Osteocyte (in vitro differentiated cells): ENCODE measurements at regions not wholly inside any gene's neighbourhood (a gene's known extent, or its start where the extent isn't known, plus 50 kb on each side); places are given as distances from the start of the nearest gene placed in this dataset.

ENCODE experiments used
- DNase-seq: peaks from one replicate; pipeline ENCODE4 v3.0.0; 2021; ENCODE audit warnings: mixed read lengths; ENCODE audit not compliant: unreplicated experiment; ENCODE audit errors: extremely low spot score
- H3K27ac Mint-ChIP-seq: one replicate; pipeline ENCODE4 v1.8.0; 2021; ENCODE audit warnings: mild to moderate bottlenecking, mixed read lengths; ENCODE audit not compliant: unreplicated experiment
- H3K27me3 Mint-ChIP-seq: one replicate; pipeline ENCODE4 v1.8.0; 2021; ENCODE audit warnings: mixed read lengths; ENCODE audit not compliant: unreplicated experiment
- H3K36me3 Mint-ChIP-seq: one replicate; pipeline ENCODE4 v1.8.0; 2021; ENCODE audit warnings: mixed read lengths; ENCODE audit not compliant: unreplicated experiment
- H3K4me1 Mint-ChIP-seq: one replicate; pipeline ENCODE4 v1.8.0; 2021; ENCODE audit warnings: mixed read lengths; ENCODE audit not compliant: unreplicated experiment
- H3K4me3 Mint-ChIP-seq: one replicate; pipeline ENCODE4 v1.8.0; 2021; ENCODE audit warnings: mild to moderate bottlenecking, moderate library complexity, mixed read lengths; ENCODE audit not compliant: unreplicated experiment
- H3K9me3 Mint-ChIP-seq: one replicate; pipeline ENCODE4 v1.8.0; 2021; ENCODE audit warnings: mixed read lengths; ENCODE audit not compliant: unreplicated experiment
- TF ChIP-seq, protein P1 (sequence below): fragments of 200-600 bp; sonication (generic); IDR thresholded peaks from 2 replicates; pipeline ENCODE4 v1.5.0; 2021; ENCODE audit warnings: antibody characterized with exemption, mild to moderate bottlenecking, moderate library complexity

DNA sequence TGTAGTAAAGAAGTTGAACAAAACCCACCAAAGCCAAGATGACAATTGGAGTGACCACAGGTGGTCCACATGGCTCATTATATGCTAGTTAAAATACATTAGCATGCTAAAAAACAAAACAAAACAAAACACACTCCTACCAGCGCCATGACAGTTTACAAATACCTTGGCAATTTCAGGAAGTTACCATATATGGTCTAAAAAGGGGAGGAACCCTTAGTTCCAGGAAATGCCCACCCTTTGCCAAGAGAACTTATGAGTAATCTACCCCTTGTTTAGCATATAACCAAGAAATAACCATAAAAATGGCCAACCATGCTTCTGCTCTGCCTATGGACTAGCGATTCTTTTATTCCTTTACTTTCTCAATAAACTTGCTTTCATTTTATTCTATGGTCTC, 979.1 kb upstream of the POT1 start:
- H3K27me3 Mint-ChIP-seq: no peaks in the 10 kb centered on the region
- no peaks in the 10 kb centered on the region for H3K4me1 Mint-ChIP-seq
- DNase-seq: no peak
- H3K4me3 Mint-ChIP-seq: no peak overlapping the region
- no peak overlapping the region for H3K27ac Mint-ChIP-seq
- peaks cover 4% of the 10 kb centered on the region for H3K9me3 Mint-ChIP-seq
- TF ChIP-seq, protein P1, sequence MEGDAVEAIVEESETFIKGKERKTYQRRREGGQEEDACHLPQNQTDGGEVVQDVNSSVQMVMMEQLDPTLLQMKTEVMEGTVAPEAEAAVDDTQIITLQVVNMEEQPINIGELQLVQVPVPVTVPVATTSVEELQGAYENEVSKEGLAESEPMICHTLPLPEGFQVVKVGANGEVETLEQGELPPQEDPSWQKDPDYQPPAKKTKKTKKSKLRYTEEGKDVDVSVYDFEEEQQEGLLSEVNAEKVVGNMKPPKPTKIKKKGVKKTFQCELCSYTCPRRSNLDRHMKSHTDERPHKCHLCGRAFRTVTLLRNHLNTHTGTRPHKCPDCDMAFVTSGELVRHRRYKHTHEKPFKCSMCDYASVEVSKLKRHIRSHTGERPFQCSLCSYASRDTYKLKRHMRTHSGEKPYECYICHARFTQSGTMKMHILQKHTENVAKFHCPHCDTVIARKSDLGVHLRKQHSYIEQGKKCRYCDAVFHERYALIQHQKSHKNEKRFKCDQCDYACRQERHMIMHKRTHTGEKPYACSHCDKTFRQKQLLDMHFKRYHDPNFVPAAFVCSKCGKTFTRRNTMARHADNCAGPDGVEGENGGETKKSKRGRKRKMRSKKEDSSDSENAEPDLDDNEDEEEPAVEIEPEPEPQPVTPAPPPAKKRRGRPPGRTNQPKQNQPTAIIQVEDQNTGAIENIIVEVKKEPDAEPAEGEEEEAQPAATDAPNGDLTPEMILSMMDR: no peak
- no peaks in the 10 kb centered on the region for H3K36me3 Mint-ChIP-seq

DNA sequence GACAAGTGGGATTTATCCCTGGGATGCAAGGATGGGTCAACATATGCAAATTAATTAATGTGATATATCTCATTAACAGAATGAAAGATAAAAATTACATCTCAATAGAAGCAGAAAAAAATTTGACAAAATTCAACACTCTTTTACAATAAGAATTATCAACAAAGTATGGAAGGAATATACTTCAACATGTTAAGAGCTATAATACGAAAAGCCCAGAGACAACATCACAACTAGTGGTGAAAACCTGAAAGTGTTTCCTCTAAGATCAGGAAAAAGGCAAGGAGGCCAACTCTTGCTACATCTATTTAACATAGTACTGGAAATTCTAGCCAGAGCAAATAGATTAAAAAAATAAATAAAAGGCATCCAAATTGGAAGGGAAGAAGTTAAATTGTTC, 970.0 kb upstream of the POT1 start:
- H3K4me3 Mint-ChIP-seq: no peak overlapping the region
- H3K36me3 Mint-ChIP-seq: no peaks in the 10 kb centered on the region
- DNase-seq: no peak
- no peaks in the 10 kb centered on the region for H3K4me1 Mint-ChIP-seq
- H3K27me3 Mint-ChIP-seq: no peaks in the 10 kb centered on the region
- no peak overlapping the region for H3K27ac Mint-ChIP-seq
- H3K9me3 Mint-ChIP-seq: no peaks in the 10 kb centered on the region
- TF ChIP-seq, protein P1: peak; percentile 8

DNA sequence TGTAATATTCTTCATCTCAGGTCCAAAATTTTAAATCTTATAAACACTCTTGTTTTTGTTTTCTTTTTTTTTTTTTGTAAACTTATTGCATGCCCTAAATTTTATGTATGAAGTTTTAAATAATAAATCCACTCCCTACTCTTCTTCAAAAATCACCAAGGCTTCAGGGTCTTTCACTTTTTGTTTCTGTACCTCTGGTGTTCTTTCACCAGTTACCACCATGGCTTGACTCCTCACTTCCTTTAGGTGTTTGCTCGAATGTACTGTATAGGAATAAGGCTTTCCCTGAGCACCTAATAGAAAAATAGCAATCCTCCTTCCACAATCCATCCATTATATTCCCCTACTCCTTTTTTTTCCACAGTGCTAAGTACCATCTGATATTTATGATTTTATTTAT, 962.8 kb upstream of the POT1 start:
- DNase-seq: no peak

DNA sequence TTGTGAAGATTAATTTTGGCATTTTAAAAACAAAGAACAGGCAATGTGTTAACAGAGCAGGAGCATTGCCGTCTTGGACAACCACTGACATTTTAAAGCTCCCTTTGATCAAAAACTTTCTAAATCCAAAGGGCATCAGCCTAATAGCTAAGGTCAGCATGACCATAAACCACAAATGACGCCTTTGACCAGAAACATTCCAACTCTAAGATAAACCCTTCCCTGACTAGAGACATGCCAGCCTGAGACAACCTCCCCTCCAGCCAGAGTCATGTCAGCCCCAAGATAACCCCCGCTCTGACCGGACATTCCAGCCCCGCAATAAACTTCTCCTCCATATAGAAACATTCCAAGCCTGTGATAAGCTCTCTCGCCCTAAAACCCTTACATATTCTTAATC, 949.4 kb upstream of the POT1 start:
- Mint-ChIP-seq H3K27ac (no peak overlapping the region), H3K9me3 (peaks cover 12% of the 10 kb centered on the region)
- TF ChIP-seq, protein P1: no peak

More for the DNA sequence above, 962.8 kb upstream of the POT1 start:
- Mint-ChIP-seq H3K27ac (no peak overlapping the region), H3K9me3 (no peaks in the 10 kb centered on the region), H3K27me3 (no peaks in the 10 kb centered on the region), H3K4me3 (no peak overlapping the region), H3K4me1 (no peaks in the 10 kb centered on the region), H3K36me3 (no peaks in the 10 kb centered on the region)
- TF ChIP-seq, protein P1: no peak

DNA sequence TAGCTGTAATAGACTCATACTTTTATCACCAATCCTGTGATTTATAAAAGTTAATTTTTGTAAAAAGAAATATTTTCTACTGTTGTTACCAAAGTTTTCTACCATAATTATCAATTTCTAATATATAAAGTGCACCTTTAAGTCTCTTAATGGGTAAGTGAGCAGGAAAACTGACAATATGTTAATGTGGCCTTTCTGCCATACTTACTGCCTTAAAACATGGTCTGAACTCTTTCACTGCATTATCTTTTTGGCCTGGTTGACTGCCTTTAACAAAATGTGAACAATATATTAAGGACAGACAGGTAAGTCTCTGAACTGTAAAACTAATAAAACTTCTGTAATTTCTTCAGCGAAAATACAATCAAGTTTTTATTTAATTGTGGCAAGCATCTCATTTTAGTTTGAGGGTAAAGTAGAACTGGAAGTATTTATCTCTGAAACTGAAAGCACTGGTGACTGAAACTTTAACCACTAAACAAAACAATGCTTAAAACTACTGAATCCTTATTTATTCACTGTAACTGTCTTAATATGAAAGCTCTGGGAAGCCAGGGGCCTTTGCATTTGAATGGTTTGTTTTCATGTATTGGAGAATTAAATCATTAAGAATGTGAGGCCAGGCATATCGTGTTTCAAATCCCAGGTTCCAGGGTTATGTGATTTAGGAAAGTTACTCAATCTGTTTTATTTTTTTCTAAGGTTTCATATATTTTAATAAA, 948.8 kb upstream of the POT1 start:
- Mint-ChIP-seq H3K4me1 (peaks cover 2% of the 10 kb centered on the region), H3K27ac (no peak overlapping the region), H3K36me3 (no peaks in the 10 kb centered on the region), H3K27me3 (no peaks in the 10 kb centered on the region), H3K9me3 (peaks cover 12% of the 10 kb centered on the region), H3K4me3 (no peak overlapping the region)
- TF ChIP-seq, protein P1: no peak
- no peak for DNase-seq

More for the DNA sequence above, 949.4 kb upstream of the POT1 start:
- DNase-seq: no peak
- Mint-ChIP-seq H3K4me1 (peaks cover 2% of the 10 kb centered on the region), H3K36me3 (no peaks in the 10 kb centered on the region), H3K27me3 (no peaks in the 10 kb centered on the region), H3K4me3 (no peak overlapping the region)
